HFFc6 (cell line): ENCODE measurements at regions not wholly inside any gene's neighbourhood (a gene's known extent, or its start where the extent isn't known, plus 50 kb on each side); places are given as distances from the start of the nearest gene placed in this dataset.

ENCODE experiments used
- DNase-seq: peaks from one replicate; pipeline ENCODE4 v3.0.0-alpha.2; 2018
- H3K27ac Mint-ChIP-seq: 2 replicates; pipeline ENCODE4 v1.8.0; 2020; ENCODE audit warnings: mild to moderate bottlenecking, mixed read lengths
- H3K27me3 Mint-ChIP-seq: 2 replicates; pipeline ENCODE4 v1.8.0; 2021; ENCODE audit warnings: mild to moderate bottlenecking, moderate library complexity, mixed read lengths; ENCODE audit not compliant: insufficient read depth
- H3K36me3 Mint-ChIP-seq: 2 replicates; pipeline ENCODE4 v1.8.0; 2021; ENCODE audit warnings: low read depth, mixed read lengths
- H3K4me1 Mint-ChIP-seq: 2 replicates; pipeline ENCODE4 v1.8.0; 2020; ENCODE audit warnings: low read depth, mixed read lengths
- H3K4me3 Mint-ChIP-seq: 2 replicates; pipeline ENCODE4 v1.8.0; 2020; ENCODE audit warnings: mild to moderate bottlenecking, moderate library complexity, mixed read lengths
- H3K9me3 Mint-ChIP-seq: 2 replicates; pipeline ENCODE4 v1.8.0; 2020; ENCODE audit warnings: mild to moderate bottlenecking, mixed read lengths
- TF ChIP-seq, protein P1 (sequence below): fragments of 200-600 bp; sonication (generic); IDR thresholded peaks from 2 replicates; pipeline ENCODE4 v1.5.0; 2021; ENCODE audit warnings: antibody characterized with exemption, mild to moderate bottlenecking

DNA sequence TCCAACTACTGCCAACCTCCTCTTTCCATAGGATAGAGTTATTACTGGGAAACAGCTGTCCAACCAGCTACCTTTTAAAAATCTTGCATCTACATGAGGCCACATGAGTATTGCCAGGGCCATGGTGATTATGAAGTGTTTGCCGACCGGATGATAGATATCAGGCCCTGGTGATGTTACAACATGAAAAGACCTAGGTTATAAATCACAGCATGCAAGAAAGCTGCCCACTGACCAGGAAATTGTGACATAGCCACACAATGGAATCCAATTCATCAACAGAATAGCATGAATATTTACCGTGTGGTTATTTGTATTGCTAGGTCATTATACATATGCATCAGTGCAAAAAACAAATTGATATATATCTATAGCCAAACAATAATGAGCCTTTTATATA is 517.0 kb downstream of the INHBA start:
- peaks cover 43% of the 10 kb centered on the region for H3K4me1 Mint-ChIP-seq
- H3K27me3 Mint-ChIP-seq, result peaks cover 5% of the 10 kb centered on the region
- peaks cover 11% of the 10 kb centered on the region for H3K36me3 Mint-ChIP-seq
- no peaks in the 10 kb centered on the region for H3K9me3 Mint-ChIP-seq
- no peak overlapping the region for H3K27ac Mint-ChIP-seq
- no peak overlapping the region for H3K4me3 Mint-ChIP-seq
- TF ChIP-seq, protein P1, sequence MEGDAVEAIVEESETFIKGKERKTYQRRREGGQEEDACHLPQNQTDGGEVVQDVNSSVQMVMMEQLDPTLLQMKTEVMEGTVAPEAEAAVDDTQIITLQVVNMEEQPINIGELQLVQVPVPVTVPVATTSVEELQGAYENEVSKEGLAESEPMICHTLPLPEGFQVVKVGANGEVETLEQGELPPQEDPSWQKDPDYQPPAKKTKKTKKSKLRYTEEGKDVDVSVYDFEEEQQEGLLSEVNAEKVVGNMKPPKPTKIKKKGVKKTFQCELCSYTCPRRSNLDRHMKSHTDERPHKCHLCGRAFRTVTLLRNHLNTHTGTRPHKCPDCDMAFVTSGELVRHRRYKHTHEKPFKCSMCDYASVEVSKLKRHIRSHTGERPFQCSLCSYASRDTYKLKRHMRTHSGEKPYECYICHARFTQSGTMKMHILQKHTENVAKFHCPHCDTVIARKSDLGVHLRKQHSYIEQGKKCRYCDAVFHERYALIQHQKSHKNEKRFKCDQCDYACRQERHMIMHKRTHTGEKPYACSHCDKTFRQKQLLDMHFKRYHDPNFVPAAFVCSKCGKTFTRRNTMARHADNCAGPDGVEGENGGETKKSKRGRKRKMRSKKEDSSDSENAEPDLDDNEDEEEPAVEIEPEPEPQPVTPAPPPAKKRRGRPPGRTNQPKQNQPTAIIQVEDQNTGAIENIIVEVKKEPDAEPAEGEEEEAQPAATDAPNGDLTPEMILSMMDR, result no peak
- DNase-seq, result no peak

DNA sequence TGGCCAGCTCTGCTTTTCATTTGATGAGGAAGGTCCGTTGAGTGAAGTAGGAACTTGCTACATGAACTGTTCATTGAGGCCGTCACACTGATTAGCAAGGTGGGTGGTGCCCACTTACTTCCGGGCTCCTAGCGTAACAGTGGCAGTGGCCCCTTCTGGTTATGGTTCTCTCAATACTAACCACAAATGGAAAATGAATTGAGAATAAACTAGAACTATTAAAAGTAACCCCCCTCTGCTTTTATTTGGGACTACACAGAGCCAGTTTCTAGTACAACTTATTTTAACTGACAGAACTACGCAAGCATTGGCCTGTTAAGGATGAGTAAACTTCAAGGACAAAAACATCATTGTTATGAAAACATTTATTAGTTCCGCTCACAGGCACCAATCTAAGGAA is 519.1 kb downstream of the INHBA start:
- no peaks in the 10 kb centered on the region for H3K9me3 Mint-ChIP-seq
- no peak overlapping the region for H3K4me3 Mint-ChIP-seq
- H3K27me3 Mint-ChIP-seq, result no peaks in the 10 kb centered on the region
- H3K27ac Mint-ChIP-seq, result no peak overlapping the region
- TF ChIP-seq, protein P1, result no peak
- peaks cover 11% of the 10 kb centered on the region for H3K36me3 Mint-ChIP-seq
- peaks cover 24% of the 10 kb centered on the region for H3K4me1 Mint-ChIP-seq
- DNase-seq, result no peak

DNA sequence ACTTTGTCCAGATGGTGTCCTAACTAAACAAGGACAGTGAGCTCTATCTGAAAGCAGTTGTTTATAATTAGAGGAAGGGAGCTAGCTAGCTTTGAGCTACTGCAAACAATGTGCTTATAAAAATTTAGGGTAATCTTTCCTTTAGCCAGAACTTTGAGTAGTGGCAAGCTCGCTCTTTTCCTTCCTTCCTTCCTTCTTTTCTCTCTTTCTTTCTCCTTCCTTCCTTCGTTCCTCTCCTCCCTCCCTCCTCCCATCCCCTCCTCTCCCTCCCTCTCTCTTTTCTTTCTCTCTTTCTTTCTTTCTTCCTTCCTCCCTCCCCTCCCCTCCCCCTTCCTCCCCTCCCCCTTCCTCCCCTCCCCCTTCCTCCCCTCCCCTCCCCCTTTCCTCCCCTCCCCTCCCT is 520.1 kb downstream of the INHBA start:
- no peaks in the 10 kb centered on the region for H3K27me3 Mint-ChIP-seq
- no peak overlapping the region for H3K27ac Mint-ChIP-seq
- H3K4me3 Mint-ChIP-seq, result no peak overlapping the region
- H3K4me1 Mint-ChIP-seq, result peaks cover 18% of the 10 kb centered on the region
- H3K9me3 Mint-ChIP-seq, result no peaks in the 10 kb centered on the region
- peaks cover 11% of the 10 kb centered on the region for H3K36me3 Mint-ChIP-seq
- TF ChIP-seq, protein P1, result no peak
- no peak for DNase-seq

DNA sequence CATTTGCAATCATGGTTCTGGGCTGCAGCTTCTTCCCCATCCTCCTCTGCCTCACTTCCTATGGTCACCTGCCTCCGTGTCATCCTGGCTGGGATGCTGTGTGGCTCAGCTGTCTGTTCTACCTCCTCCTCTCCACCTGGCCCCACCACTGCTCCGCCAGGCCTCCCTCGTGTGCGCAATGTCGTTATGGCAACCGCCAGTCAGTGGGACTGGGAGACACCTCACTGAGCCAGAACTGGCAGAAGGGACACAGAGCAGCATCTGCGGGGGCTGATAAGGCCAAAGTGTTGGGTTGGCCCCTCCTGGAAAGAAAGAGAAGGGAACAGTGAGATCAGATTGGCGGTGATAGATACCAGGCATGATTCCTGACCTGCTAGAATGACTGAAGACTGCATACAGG is 527.5 kb downstream of the INHBA start:
- H3K27me3 Mint-ChIP-seq, result no peaks in the 10 kb centered on the region; the same call in 1 of the 2 replicates
- H3K9me3 Mint-ChIP-seq, result no peaks in the 10 kb centered on the region
- no peak for DNase-seq
- peaks cover 10% of the 10 kb centered on the region for H3K4me1 Mint-ChIP-seq
- H3K27ac Mint-ChIP-seq, result no peak overlapping the region
- no peak overlapping the region for H3K4me3 Mint-ChIP-seq
- TF ChIP-seq, protein P1, result no peak
- peaks cover 5% of the 10 kb centered on the region; the same call in 1 of the 2 replicates for H3K36me3 Mint-ChIP-seq

DNA sequence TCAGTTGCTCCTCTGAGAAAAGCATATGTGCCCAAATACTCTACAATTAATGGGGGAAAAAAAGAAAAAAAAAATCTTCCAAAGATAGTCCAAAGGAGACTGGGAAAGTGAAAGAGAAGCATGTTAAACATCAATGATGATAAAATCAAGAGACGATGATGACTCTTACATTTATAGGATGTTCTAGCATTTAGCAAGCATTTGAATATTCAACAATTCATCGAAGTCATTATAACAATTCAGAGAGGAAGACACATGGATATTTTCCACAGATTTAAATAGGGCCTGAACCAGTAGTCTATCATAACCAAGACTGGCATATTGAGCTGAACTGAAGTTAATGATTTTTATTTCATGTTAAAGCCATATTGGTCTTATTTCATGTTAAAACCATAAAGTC is 528.4 kb downstream of the INHBA start:
- H3K27ac Mint-ChIP-seq, result no peak overlapping the region
- no peak overlapping the region for H3K4me3 Mint-ChIP-seq
- H3K27me3 Mint-ChIP-seq, result no peaks in the 10 kb centered on the region; the same call in 1 of the 2 replicates
- no peak for DNase-seq
- peaks cover 10% of the 10 kb centered on the region; the same call in 1 of the 2 replicates for H3K36me3 Mint-ChIP-seq
- TF ChIP-seq, protein P1, result no peak
- H3K9me3 Mint-ChIP-seq, result no peaks in the 10 kb centered on the region
- H3K4me1 Mint-ChIP-seq, result peaks cover 19% of the 10 kb centered on the region

DNA sequence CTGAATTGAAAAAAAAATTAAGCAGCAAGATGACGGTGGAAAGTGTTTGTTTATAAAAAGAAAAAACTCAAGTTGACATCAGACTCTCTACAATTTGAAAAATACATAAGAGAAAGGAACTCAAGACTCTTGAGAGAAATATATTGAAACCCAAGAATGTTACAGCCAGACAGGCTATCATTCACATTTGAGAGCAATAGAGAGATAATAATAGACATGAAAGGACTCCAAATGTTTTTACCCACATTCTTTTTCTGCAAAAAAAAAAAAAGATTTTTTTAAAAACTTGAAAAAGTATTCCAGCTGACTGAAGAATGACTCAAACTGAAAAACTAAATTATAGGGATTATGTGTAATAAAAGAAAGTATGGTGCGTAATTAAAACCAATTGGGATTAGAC is 532.4 kb downstream of the INHBA start:
- no peak for DNase-seq
- 0 out of 2 replicates have a peak overlapping the region, but pooled peaks have one; percentile 4 for H3K27ac Mint-ChIP-seq
- TF ChIP-seq, protein P1, result no peak

More for the DNA sequence above, 532.4 kb downstream of the INHBA start:
- no peaks in the 10 kb centered on the region; the same call in 1 of the 2 replicates for H3K27me3 Mint-ChIP-seq
- no peak overlapping the region for H3K4me3 Mint-ChIP-seq
- H3K9me3 Mint-ChIP-seq, result no peaks in the 10 kb centered on the region
- peaks cover 29% of the 10 kb centered on the region for H3K4me1 Mint-ChIP-seq
- peaks cover 10% of the 10 kb centered on the region; the same call in 1 of the 2 replicates for H3K36me3 Mint-ChIP-seq
